GM18873 (cell line): ENCODE measurements at regions not wholly inside any gene's neighbourhood (a gene's known extent, or its start where the extent isn't known, plus 50 kb on each side); places are given as distances from the start of the nearest gene placed in this dataset.

Experiments used
- ATAC-seq: cut with Tn5 transposase; IDR thresholded peaks from one replicate; pipeline ENCODE4 v1.9.1; 2021; ENCODE audit warnings: mild to moderate bottlenecking, moderate library complexity, moderate number of reproducible peaks; ENCODE audit not compliant: unreplicated experiment, low FRiP score

DNA sequence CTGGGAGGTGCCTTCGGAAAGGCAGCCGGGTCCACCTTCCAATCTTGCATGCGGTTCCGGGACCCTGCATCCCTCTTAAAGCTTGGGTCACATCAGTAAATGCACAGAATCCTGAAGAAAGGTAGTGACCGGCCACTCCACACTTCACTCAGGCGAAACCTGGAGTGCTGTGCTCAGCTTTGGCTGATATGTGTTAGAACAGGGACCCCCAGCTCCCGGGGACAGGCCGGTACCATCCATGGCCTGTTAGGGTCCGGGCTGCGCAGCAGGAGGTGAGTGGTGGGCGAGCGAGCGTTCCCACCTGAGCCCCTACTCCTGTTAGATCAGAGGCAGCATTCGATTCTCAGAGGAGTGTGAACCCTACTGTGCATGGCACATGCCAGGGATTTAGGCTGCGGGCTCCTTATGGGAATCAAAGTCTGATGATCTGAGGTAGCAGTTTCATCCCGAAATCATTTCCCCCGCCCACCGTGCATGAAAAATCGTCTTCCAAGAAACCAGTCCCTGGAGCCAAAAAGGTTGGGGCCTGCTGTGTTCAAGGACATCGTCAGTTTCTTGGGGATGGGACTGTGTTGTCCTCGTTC lies 143.0 kb downstream of the ERMARD start:
- ATAC-seq: no peak

DNA sequence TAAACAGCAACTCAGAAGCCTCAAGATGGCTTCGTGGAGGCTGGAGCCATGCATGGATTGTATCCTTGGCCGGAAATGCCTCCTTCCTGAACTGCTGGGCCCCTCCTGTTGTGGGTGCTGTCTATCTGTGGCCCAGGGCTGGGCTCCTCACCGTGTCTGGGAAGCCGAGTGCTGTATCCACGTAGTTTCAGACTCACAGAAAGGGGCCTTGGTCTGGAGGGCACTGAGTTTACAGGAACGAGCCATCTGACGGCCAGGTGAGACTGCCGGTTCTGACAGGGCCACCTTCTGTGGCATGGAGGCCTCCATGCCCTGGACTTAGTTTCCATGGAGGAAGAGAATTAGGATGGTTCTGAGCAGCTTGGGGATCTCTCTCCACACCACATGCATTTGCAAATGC lies 142.2 kb downstream of the ERMARD start:
- ATAC-seq: no peak

DNA sequence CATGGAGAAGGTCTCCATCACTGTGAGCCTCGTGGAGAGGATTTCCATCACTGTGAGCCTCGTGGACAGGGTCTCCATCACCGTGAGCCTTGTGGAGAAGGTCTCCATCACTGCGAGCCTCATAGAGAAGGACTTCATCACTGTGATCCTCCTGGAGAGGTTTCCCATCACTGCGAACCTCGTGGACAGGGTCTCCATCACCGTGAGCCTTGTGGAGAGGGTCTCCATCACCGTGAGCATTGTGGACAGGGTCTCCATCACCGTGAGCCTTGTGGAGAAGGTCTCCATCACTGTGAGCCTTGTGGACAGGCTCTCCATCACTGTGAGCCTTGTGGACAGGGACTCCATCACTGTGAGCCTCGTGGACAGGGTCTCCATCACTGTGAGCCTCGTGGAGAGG lies 140.4 kb downstream of the ERMARD start:
- no peak for ATAC-seq

DNA sequence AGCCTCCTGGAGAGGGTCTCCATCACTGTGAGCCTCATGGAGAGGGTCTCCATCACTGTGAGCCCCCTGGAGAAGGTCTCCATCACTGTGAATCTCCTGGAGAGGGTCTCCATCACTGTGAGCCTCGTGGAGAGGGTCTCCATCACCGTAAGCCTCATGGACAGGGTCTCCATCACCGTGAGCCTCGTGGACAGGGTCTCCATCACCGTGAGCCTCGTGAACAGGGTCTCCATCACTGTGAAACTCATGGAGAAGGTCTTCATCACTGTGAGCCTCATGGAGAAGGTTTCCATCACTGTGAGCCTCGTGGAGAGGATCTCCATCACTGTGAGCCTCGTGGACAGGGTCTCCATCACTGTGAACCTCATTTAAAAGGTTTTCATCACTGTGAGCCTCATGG lies 140.0 kb downstream of the ERMARD start:
- no peak for ATAC-seq

DNA sequence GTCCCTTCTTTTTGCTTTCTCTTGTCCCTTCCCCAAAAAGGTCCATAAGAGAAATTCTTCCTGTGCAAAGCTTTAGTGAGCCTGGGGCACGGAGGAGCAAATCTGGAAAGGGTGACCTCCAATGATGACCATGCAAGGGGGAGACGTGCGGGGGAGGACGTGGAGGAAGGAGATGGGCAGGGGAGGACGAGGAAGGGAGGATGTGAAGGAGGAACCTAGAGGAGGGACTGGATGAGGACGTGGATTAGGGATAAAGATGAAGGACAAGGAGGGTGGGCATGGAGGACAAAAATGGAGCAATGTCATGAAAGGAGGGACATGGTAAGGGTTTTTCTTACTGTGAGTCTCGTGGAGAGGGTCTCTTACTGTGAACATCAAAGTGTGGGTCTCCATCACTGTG lies 139.5 kb downstream of the ERMARD start:
- ATAC-seq: no peak

DNA sequence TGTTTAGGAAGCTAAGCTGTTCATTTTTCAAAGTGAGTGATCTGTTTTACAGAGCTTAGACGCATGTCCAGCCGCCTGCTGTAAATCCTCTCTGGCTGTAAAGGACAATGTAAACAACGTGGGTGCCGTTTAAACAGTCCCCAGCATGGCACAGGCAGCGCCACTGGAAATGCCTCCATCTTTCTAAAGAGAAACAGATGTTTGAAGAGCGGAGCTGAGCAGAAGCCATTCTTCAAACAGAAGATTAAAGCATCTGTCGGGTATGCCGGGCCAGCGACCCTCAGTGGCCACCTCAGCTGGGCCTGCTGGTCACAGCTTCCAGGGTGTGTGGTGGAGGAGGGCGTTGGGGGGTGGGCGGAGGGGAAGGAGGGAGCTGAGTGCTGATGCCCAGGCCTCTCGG lies 138.6 kb downstream of the ERMARD start:
- ATAC-seq: no peak

DNA sequence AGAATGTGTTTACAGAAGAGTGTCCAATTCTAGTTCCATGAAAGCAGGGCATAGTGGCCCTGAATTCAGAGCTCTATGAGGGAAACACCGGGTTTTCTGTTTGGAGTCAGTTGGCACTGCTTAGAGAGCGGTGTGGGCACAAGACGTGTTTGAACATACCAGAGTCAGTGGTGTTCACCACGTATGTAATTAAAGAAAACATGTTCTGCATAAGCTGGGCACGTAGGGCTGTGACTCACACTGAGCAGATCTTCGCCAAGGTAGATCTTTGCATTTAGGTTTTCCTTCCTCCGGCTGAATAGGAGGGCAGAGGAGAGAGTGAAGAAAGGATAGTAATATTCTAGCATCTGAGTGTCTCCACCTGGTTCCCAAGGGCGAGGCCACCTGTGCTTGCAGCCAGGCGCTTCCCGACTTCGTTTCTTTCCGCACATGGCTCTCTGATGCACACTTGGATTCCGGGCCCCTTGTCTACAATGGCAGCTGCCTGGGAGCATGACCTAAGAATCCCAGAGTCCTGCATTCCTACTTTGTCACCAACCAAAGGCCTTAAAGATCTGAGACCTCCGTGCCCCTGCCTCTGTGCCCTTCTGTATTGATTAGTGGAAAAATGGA lies 136.2 kb downstream of the ERMARD start:
- ATAC-seq: no peak

DNA sequence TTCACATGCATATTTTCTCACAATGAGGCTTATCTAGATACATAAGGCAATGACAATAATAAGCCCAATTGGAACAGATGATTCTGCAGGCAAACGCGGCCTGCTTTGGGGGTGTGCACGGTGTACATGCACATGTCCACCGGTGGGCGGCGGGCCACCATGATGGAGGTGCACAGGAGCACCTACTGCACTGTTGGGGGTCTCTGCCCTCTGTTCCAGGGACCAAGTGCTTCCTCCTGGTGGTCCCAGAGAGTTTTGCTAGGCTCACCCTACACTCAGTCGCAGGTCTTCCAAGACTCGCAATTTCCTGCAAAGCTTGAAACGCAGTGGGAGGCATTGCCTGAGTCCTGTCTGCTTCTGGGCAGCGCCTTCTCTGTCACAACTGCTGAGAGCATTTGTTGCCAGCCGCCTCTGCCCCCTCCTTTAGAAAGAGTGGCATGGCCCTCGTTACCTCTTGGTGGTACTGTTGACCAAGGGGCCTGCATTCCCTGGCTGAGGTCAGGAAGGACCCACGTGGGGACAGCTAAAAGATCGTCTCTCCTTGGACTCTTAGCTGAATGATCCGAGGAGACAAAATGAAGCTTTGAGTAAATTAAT lies 135.3 kb downstream of the ERMARD start:
- ATAC-seq: no peak

DNA sequence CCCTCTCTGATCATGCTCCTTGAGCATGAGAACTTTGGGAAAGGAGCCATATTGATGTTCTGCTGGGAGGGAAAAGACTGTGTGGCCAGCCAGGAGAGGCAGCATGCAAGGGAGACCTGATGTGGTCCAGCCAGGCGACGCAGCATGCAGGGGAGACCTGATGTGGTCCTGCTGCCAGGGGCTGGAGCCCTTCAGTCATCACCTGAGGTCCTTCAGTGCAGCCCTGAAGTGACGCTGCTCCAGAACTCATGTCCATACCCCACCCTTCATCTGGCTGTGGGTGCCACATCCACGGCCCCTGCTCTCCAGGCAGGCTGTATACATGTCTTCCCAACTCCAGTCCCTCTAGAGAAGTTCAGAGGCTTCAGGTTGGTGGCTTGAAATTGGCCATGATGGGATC lies 134.4 kb downstream of the ERMARD start:
- ATAC-seq: no peak

DNA sequence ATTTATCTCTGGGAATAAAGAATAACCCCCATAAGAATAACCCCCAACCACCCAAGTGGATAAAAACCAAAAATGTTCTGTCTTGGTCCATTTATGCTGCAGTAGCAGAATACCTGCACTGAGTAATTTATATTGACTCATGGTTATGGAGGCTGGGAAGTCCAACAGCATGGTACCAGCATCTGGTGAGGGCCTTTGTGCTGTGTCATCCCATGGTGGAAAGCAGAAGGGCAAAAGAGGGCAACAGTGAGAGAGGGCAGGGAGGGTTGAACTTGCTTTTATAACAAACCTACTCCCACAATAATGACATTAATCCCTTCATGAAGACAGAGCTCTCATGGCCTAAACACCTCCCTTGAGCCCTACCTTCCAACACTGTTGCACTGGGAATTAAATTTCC lies 133.7 kb downstream of the ERMARD start:
- ATAC-seq: no peak

DNA sequence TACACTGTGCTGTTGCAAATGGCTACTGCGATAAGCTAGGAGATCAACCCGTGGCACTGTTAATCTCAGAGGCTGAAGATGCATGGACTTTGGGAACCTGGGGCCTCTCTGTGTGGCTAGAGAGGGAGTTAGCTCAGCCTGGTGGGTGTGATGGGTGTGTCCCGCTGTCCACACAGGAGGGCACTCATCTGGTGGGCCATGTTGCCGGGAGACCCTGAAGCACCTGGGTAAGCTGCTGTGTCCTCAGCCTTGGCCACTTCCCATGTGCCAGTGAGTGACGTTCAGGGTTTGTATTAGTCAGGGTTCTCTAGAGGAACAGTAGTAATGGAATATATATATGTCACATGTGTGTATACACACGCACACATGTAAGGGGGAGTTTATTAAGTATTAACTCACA lies 132.7 kb downstream of the ERMARD start:
- no peak for ATAC-seq

DNA sequence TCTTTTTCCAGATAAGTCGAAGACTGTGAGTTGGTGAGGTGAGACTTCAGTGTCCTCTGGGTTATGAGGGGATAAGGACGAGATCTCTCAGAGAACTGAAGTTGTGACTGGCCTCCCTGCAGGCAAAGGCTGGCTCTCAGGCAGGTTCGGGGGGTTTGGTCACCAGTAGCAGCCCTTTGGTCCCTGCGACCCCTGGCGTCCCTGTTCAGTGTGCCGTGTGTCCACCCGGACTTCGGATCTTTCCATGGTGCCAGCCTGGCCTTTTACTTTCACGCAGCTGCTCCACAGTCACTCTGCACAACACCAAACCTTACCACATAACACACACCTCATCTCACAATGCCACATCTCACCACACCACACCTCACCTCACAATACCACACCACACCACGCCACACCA lies 131.9 kb downstream of the ERMARD start:
- ATAC-seq: no peak

DNA sequence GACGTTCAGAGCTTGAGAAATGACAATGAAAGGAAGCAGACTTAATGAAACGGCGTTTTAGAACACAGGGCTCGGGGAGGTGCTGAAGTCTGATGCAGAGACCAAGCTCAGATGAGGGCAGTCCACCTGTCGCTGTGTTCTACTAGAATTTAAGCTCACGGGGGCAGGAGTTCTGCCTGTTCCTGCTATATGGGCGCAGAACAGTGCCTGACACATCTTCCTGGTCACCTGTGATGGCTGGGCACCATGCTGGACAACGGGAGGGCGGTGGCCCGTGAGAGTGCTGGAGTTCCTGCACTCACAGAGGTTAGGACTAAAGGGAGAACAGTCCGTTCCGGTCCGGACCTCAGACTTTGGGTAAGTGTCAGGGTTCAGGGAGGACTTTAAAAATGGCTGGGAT lies 130.6 kb downstream of the ERMARD start:
- no peak for ATAC-seq

DNA sequence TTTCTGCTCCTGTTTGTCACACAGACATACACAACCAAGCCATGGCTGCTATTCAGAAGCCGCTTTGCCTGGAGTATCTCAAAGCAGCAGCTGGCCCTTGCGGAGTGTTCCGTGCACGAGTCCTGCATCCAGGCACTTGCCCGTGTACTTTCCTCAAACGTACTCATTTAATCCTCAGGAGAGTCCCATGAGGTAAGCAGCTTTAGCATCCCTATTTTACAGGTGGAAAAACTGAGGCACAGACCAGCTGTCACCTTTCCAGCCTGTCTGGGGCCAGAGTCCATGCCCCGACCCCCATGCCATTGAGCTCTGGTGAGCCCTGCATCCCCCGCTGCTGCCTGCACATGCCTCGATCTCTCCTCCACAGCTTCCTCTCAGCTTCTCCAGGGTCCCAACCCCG lies 130.0 kb downstream of the ERMARD start:
- ATAC-seq: no peak

DNA sequence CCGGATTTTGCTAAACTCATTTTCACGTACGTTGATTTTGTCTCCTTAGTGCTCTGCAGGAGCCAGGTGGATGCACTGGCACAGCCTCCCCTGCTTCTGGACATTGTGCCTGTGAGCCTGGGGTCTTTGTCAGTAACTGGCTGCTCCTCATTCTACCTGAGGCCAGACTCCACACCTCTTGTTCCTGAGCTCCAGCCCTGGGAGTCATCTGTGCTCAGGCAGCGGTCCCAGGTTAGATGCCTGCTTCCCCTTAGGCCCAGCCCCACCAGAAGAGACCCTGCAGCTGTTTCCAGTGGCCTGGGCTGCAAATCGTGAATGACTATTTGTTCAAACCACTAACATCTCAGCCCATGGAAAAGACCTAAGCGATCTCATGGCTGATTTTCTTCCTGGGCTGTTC lies 129.1 kb downstream of the ERMARD start:
- ATAC-seq: no peak

DNA sequence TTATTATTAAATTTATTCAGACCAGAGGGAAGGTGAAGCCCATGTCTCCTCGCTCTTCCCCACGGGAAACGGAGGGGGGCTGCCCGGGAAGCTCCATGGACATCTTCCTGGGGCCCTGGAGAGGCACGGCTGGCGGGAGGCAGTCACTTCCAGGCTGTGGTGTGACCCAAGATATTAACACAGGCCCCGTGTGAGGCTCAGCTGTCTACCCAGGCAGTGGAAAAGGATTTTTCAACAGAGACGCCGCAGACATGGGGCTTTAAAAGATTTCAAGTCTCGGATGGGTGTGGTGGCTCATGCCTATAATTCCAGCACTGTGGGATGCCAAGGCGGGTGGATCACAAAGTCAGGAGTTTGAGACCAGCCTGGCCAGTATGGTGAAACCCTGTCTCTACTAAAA lies 117.9 kb downstream of the ERMARD start:
- no peak for ATAC-seq

DNA sequence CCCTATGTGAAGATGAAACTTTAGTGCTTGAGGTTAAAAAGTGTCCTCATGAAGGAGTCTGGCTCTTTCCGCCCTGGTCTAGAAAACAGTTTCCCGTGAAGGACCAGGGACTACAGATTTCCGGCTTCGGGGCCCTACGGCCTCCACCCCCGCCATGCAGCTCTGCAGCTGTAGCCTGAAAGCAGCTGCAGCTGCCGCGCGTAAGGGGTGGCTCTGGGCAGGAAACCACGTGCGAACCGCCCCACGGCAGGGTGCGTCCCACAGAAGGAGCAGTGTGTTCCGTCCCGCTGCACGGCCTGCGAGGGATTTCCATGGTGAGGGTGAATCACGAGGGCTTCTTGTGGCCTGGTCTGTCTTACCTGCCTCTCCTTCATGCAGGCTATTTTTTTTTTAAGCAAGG lies 117.0 kb downstream of the ERMARD start:
- ATAC-seq: no peak

DNA sequence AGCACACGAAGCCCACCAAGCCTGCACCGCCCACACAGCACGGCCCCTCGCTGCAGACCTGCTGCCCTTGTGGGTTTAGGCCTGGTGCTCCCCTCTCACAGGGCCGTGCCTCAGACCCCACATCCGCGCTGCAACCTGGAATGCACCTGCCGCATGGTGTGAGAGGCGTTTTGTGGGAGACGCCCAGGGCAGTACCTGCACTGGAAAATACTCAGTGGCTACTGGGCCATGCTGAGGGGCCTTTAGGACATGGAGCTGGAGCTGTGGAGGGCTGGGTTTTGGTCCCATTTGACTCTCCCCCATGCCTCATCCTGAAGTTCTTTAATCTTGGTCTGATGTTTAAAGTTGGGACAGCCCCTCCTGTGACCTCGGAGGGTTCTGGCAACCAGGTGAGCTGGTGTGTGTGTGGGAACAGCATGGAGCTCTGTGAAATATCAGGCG lies 116.3 kb downstream of the ERMARD start:
- no peak for ATAC-seq

DNA sequence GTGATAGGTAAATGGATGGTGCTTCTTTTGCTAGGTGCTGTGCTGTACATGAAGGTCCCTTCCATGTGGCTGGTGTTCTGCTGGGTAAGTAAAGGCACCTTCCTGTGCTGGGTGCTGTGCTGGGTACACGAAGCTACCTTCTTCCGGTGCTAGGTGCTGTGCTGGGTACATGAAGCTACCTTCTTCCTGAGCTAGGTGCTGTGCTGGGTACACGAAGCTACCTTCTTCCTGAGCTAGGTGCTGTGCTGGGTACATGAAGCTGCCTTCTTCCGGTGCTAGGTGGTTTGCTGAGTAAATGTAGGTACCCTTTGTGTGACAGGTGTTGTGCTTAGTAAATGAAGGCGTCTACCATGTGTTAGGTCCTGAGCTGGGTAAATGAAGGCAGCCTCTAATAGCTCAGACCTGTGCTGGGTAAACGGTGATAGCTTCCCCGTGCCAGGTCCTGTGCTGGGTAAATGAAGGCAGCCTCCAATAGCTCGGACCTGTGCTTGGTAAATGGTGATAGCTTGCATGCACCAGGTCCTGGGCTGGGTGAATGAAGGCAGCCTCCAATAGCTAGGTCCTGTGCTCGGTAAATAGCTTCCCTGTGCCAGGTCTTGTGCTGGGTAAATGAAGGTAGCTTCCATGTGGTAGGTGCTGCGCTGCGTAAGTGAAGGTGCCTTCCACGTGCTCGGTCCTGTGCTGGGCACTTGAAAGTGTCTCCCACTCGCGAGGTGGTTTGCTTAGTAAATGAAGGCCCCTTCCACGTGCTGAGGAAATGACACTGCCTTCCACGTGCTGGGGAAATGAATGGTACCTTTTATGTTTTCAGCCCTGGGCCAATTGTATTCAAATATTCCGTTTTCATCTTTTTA lies 115.5 kb downstream of the ERMARD start:
- ATAC-seq: no peak

DNA sequence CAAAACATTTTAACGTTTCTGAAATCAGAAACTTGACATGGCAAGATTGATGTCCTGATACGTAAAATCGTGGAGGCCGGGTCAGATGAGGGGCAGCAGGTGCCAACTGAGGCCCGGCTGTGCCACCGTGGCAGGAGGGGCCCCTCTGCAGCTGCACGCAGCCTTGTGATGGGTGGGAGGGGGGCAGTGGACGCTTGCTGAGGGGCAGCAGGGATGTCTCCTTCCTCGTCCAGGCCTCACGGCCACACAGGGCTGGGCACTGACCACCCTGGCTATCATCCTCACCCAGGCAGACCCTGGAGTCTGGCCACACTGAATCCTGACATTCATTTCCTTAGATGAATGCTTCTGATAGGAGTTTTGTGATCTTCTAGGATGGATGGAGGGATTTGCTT lies 114.7 kb downstream of the ERMARD start:
- ATAC-seq: no peak

DNA sequence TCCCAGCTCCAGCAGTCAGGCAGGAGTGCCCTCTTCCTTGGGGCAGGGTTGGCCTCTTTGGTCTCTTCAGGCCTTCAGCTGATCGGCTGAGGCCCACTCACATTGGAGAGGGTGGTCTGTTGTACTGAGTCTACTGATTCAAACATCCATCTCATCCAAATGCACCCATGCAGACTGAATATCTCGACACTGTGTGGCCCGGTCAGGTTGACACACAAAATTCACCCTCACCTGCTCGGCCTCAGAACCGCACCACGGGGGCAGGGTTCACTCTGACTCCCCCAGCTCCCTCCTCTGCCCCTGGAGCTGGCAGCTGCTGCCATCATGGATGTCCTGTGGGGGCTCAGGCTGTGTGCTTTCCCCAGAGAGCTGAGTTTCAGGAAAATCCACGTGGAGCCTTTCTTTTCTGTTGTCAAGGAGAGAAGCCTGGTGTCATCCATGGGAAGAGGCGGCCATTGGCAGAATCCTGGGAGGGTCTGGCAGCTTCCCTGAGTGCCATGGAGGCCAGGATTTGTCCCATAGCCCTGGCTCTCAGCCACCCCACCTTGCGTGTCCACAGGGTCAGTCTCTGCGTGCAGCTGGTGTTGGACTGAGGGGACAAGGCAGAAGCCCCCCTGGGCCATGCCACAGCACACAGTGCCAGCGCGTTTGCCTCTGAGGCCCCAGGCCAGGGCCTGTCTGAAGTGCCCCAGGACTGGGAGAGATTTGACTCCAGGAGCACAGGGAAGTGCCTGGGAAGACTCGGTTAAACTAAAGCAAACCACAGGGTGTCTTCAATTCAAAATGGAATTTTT lies 114.1 kb downstream of the ERMARD start:
- no peak for ATAC-seq
